CD14-positive monocyte (primary cell): ENCODE measurements at regions not wholly inside any gene's neighbourhood (a gene's known extent, or its start where the extent isn't known, plus 50 kb on each side); places are given as distances from the start of the nearest gene placed in this dataset.

Experiments used
- DNase-seq, 3 donors: peaks; one replicate each; pipeline ENCODE4 v3.0.0-alpha.2; 2011 to 2022
- H2AFZ ChIP-seq: 2 replicates; pipeline ENCODE4 v1.6.0; 2012; ENCODE audit warnings: mild to moderate bottlenecking, low read depth, low read length, inconsistent platforms; ENCODE audit not compliant: insufficient read depth, poor library complexity, severe bottlenecking
- H3K27ac ChIP-seq, 2 donors: 1 replicate in 1 of 2; 2 replicates in 1 of 2; pipeline ENCODE4 v1.5.1; 2012 to 2013; ENCODE audit warnings: low read length in 2 of 2, control low read depth in 1 of 2, inconsistent platforms in 1 of 2, low read depth in 1 of 2, mild to moderate bottlenecking in 1 of 2
- H3K27me3 ChIP-seq, 2 donors: one replicate each; pipeline versions ENCODE4 v1.6.0 to v1.6.1; 2011 to 2013; ENCODE audit warnings: low read length in 2 of 2; ENCODE audit not compliant: control insufficient read depth in 2 of 2, insufficient read depth in 2 of 2
- H3K36me3 ChIP-seq, 2 donors: replicated peaks in 1 of 2; 1 replicate in 1 of 2; 2 replicates in 1 of 2; pipeline versions ENCODE4 v1.5.1 to v1.6.1; 2012 to 2013; ENCODE audit warnings: low read length in 2 of 2, control low read depth in 1 of 2, inconsistent platforms in 1 of 2, mild to moderate bottlenecking in 1 of 2; ENCODE audit not compliant: insufficient read depth in 2 of 2, control insufficient read depth in 1 of 2
- H3K4me1 ChIP-seq, 2 donors: 1 replicate in 1 of 2; 2 replicates in 1 of 2; pipeline versions ENCODE4 v1.5.1 to v1.6.1; 2012 to 2013; ENCODE audit warnings: low read length in 2 of 2, control low read depth in 1 of 2, inconsistent platforms in 1 of 2, mild to moderate bottlenecking in 1 of 2, moderate library complexity in 1 of 2; ENCODE audit not compliant: insufficient read depth in 2 of 2, control insufficient read depth in 1 of 2
- H3K4me2 ChIP-seq: replicated peaks from 2 replicates; pipeline ENCODE3; 2012; ENCODE audit warnings: low read length, moderate library complexity, mild to moderate bottlenecking; ENCODE audit not compliant: poor library complexity, severe bottlenecking; ENCODE audit errors: extremely low read depth
- H3K4me3 ChIP-seq, 3 experiments: fragments of 200-600 bp in 1 of 3; sonication (generic) in 1 of 3; replicated peaks in 1 of 3; 1 replicate in 2 of 3; 2 replicates in 1 of 3; pipeline ENCODE4 v1.5.1; 2011 to 2013; ENCODE audit warnings: low read length in 3 of 3, mild to moderate bottlenecking in 3 of 3, control low read depth in 2 of 3, low read depth in 2 of 3, inconsistent platforms in 1 of 3, moderate library complexity in 1 of 3
- H3K79me2 ChIP-seq: 2 replicates; pipeline ENCODE4 v1.6.0; 2012; ENCODE audit warnings: mild to moderate bottlenecking, control low read depth, inconsistent platforms, low read length, moderate library complexity; ENCODE audit not compliant: insufficient read depth
- H3K9ac ChIP-seq: 2 replicates; pipeline ENCODE4 v1.6.0; 2017; ENCODE audit warnings: low read length, mild to moderate bottlenecking; ENCODE audit not compliant: insufficient read depth, poor library complexity, severe bottlenecking
- H3K9me3 ChIP-seq, 2 donors: replicated peaks in 1 of 2; 1 replicate in 1 of 2; 2 replicates in 1 of 2; pipeline versions ENCODE4 v1.5.1 to v1.6.1; 2012 to 2013; ENCODE audit warnings: low read length in 2 of 2, control low read depth in 1 of 2; ENCODE audit not compliant: control insufficient read depth in 1 of 2, insufficient read depth in 1 of 2
- H4K20me1 ChIP-seq: 2 replicates; pipeline ENCODE4 v1.6.0; 2012; ENCODE audit warnings: mild to moderate bottlenecking, low read length, control low read depth, moderate library complexity; ENCODE audit not compliant: insufficient read depth
- H3K27ac Mint-ChIP-seq, 7 donors: one replicate each; pipeline ENCODE4 v1.8.0; 2020; ENCODE audit warnings: mild to moderate bottlenecking in 7 of 7, mixed read lengths in 7 of 7, moderate library complexity in 6 of 7, inconsistent platforms in 2 of 7
- H3K27me3 Mint-ChIP-seq, 3 donors: one replicate each; pipeline ENCODE4 v1.8.0; 2021 to 2022; ENCODE audit warnings: low read depth in 3 of 3, mild to moderate bottlenecking in 3 of 3, mixed read lengths in 3 of 3, moderate library complexity in 3 of 3, inconsistent platforms in 1 of 3
- H3K36me3 Mint-ChIP-seq, 2 donors: one replicate each; pipeline ENCODE4 v1.8.0; 2020; ENCODE audit warnings: mixed read lengths in 2 of 2, inconsistent platforms in 1 of 2, mild to moderate bottlenecking in 1 of 2
- H3K4me1 Mint-ChIP-seq: one replicate; pipeline ENCODE4 v1.8.0; 2020; ENCODE audit warnings: mild to moderate bottlenecking, mixed read lengths
- H3K4me3 Mint-ChIP-seq, 2 donors: one replicate each; pipeline ENCODE4 v1.8.0; 2020; ENCODE audit warnings: mild to moderate bottlenecking in 2 of 2, mixed read lengths in 2 of 2, moderate library complexity in 1 of 2
- H3K9me3 Mint-ChIP-seq, 7 donors: one replicate each; pipeline ENCODE4 v1.8.0; 2020 to 2022; ENCODE audit warnings: mixed read lengths in 7 of 7, mild to moderate bottlenecking in 6 of 7, moderate library complexity in 6 of 7, inconsistent platforms in 2 of 7
- CTCF ChIP-seq: fragments of 200-600 bp; IDR thresholded peaks from one replicate; pipeline ENCODE4 v1.8.0; 2022; ENCODE audit warnings: antibody characterized with exemption, mild to moderate bottlenecking
- WGBS: methylation state at CpG from one replicate; pipeline ENCODE4 v1.1.5; 2013; ENCODE audit warnings: missing lambda C conversion rate; ENCODE audit not compliant: insufficient coverage; 5-methylcytosine and 5-hydroxymethylcytosine counted together
- intact Hi-C, 2 donors: fragments of 100-400 bp; cut with micrococcal nuclease; formaldehyde crosslinking; loops; one replicate each; pipeline versions ENCODE4 v1.15.0 to v1.15.1; 2023

GRCh38 chr2:56540467-56540866, 356.7 kb downstream of the CCDC85A start:
- no peaks in the 10 kb centered on the region for H3K36me3 Mint-ChIP-seq

GRCh38 chr2:56540916-56541315, 357.1 kb downstream of the CCDC85A start:
- DNase-seq, result no peak
- Histone ChIP-seq H3K4me1 (no peaks in the 10 kb centered on the region), H3K9me3 (no peaks in the 10 kb centered on the region), H3K4me3 (no peak overlapping the region), H3K9ac (no peak overlapping the region), H3K79me2 (no peaks in the 10 kb centered on the region), H3K36me3 (no peaks in the 10 kb centered on the region), H3K27me3 (no peaks in the 10 kb centered on the region), H3K4me2 (no peak overlapping the region), H4K20me1 (no peaks in the 10 kb centered on the region), H3K27ac (no peak overlapping the region), H2AFZ (no peak overlapping the region)
- Mint-ChIP-seq H3K27ac (no peak overlapping the region), H3K27me3 (peaks cover 0 to 1% (median 0%) of the 10 kb centered on the region in 3 donors), H3K36me3 (no peaks in the 10 kb centered on the region), H3K4me3 (no peak overlapping the region), H3K9me3 (peaks cover 0 to 8% (median 3%) of the 10 kb centered on the region in 7 donors), H3K4me1 (no peaks in the 10 kb centered on the region)
- WGBS, result no CpG with 5 or more reads among the region's 4 CpGs
- no peak for TF ChIP-seq CTCF
- intact Hi-C loops, result no loop called here

More at GRCh38 chr2:56540467-56540866, 356.7 kb downstream of the CCDC85A start:
- Mint-ChIP-seq H3K27me3 (peaks cover 0 to 1% (median 0%) of the 10 kb centered on the region in 3 donors), H3K4me3 (no peak overlapping the region), H3K9me3 (peaks cover 0 to 8% (median 3%) of the 10 kb centered on the region in 7 donors), H3K27ac (no peak overlapping the region), H3K4me1 (no peaks in the 10 kb centered on the region)
- Histone ChIP-seq H3K27ac (no peak overlapping the region), H4K20me1 (no peaks in the 10 kb centered on the region), H3K9ac (no peak overlapping the region), H3K4me3 (no peak overlapping the region), H3K9me3 (no peaks in the 10 kb centered on the region), H3K27me3 (no peaks in the 10 kb centered on the region), H3K79me2 (no peaks in the 10 kb centered on the region), H3K4me1 (no peaks in the 10 kb centered on the region), H3K36me3 (no peaks in the 10 kb centered on the region), H3K4me2 (no peak overlapping the region), H2AFZ (no peak overlapping the region)
- WGBS, result no CpG with 5 or more reads among the region's 1 CpG
- TF ChIP-seq CTCF, result no peak
- intact Hi-C loops, result no loop called here
- DNase-seq, result no peak
